Lung (tissue), 11 donors: ENCODE measurements at regions not wholly inside any gene's neighbourhood (a gene's known extent, or its start where the extent isn't known, plus 50 kb on each side); places are given as distances from the start of the nearest gene placed in this dataset.

ENCODE experiments used
- ATAC-seq: fragments of 200-7000 bp; cut with Tn5 transposase; one replicate; pipeline ENCODE4 v1.9.1; 2020; ENCODE audit warnings: moderate number of reproducible peaks; ENCODE audit not compliant: insufficient read depth, low FRiP score
- DNase-seq, 3 donors: peaks; one replicate each; pipeline ENCODE4 v3.0.0-alpha.2; 2013 to 2017
- H3K27ac ChIP-seq, 2 donors: one replicate each; pipeline ENCODE4 v1.5.1; 2013; ENCODE audit warnings: mild to moderate bottlenecking in 2 of 2, moderate library complexity in 2 of 2, control low read depth in 1 of 2, inconsistent platforms in 1 of 2, low read depth in 1 of 2, low read length in 1 of 2
- H3K27me3 ChIP-seq, 3 donors: one replicate each; pipeline ENCODE4 v1.5.1; 2013; ENCODE audit warnings: low read length in 2 of 3; ENCODE audit not compliant: control insufficient read depth in 3 of 3, insufficient read depth in 3 of 3
- H3K36me3 ChIP-seq, 4 donors: one replicate each; pipeline ENCODE4 v1.5.1; 2013; ENCODE audit warnings: low read length in 4 of 4, mild to moderate bottlenecking in 1 of 4, moderate library complexity in 1 of 4; ENCODE audit not compliant: control insufficient read depth in 4 of 4, insufficient read depth in 4 of 4
- H3K4me1 ChIP-seq, 5 donors: one replicate each; pipeline ENCODE4 v1.5.1; 2013; ENCODE audit warnings: low read length in 5 of 5, mild to moderate bottlenecking in 2 of 5, moderate library complexity in 1 of 5; ENCODE audit not compliant: control insufficient read depth in 5 of 5, insufficient read depth in 5 of 5
- H3K4me3 ChIP-seq: one replicate; pipeline ENCODE4 v1.5.1; 2013; ENCODE audit warnings: mild to moderate bottlenecking, control low read depth, moderate library complexity
- H3K9ac ChIP-seq, 2 donors: one replicate each; pipeline ENCODE4 v1.5.1; 2013; ENCODE audit warnings: low read length in 2 of 2, control low read depth in 1 of 2; ENCODE audit not compliant: insufficient read depth in 1 of 2
- H3K9me3 ChIP-seq, 4 donors: one replicate each; pipeline ENCODE4 v1.5.1; 2013; ENCODE audit warnings: low read length in 3 of 4, mild to moderate bottlenecking in 1 of 4, moderate library complexity in 1 of 4; ENCODE audit not compliant: control insufficient read depth in 4 of 4, insufficient read depth in 3 of 4
- WGBS, 2 donors: extraction: QIAGEN DNeasy Blood & Tissue Kit; methylation state at CpG; one replicate each; pipeline ENCODE4 v1.1.7; 2013; 5-methylcytosine and 5-hydroxymethylcytosine counted together
- TF ChIP-seq, protein P1 (sequence below): IDR thresholded peaks from 2 replicates; pipeline ENCODE4 v1.5.1; 2012; ENCODE audit warnings: mild to moderate bottlenecking; ENCODE audit errors: control extremely low read depth, extremely low read depth
- donor health status: control.
- donor health status: control.
- donor health status: Bipolar disorder and iron deficiency.
- donor health status: healthy.
- donor health status: DM: yes; HTN: yes; CAD: no.

DNA sequence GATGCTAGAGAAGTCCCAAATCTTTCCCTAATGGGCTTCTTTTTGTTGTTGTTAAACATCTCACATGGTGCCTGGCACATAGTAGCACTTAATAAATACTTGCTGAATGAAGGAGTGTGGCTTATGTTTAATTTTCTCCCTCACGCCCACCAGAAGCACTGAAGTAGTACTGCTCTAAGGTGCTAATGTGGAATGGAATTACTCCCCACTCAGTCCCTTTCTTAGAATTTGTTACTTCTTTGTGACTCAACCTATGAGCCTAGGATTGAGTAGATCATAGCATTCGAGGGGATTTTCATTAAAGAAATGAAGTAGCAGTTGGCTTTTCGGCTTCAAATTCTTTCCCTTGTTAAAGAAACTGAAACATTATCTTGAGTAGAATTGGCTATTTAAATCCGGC, 192.8 kb downstream of the CLIC5 start:
- peaks cover 0 to 2% (median 0%) of the 10 kb centered on the region in 4 donors for H3K9me3 ChIP-seq

DNA sequence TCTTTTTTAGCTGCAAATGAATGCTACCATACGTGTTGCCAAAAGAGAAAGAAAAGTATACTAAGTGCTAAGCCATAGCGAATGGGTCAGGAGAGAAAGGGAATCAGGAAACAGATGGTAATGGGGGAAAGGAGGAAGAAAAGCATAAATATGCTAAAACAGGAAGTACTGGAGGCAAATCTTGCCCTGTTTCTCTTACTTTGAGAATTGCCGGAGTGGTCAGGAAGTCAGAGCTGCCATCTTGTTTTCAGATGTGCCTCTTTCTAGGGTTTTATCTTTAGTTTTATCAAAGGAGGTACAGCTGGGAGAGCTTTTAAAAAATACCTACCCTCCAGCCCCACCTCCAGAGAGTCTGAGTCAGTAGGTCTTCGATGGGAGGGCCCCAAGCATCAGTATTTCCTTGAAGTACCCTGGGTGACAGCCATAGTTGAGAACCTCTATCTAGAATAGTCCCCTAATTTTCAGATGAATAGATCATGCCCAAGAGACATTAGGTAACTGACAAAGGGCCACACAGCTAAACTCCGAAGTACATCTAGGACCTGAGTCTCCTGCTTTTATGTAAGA, 193.3 kb downstream of the CLIC5 start:
- DNase-seq (no peak), ATAC-seq (no peak)
- H3K36me3 ChIP-seq, result no peaks in the 10 kb centered on the region
- no peaks in the 10 kb centered on the region for H3K27me3 ChIP-seq
- WGBS, 2 donors, result 29 to 61% methylated on average over 5 of the region's 5 CpGs
- no peaks in the 10 kb centered on the region for H3K4me1 ChIP-seq
- H3K9ac ChIP-seq, result no peak overlapping the region
- TF ChIP-seq, protein P1, sequence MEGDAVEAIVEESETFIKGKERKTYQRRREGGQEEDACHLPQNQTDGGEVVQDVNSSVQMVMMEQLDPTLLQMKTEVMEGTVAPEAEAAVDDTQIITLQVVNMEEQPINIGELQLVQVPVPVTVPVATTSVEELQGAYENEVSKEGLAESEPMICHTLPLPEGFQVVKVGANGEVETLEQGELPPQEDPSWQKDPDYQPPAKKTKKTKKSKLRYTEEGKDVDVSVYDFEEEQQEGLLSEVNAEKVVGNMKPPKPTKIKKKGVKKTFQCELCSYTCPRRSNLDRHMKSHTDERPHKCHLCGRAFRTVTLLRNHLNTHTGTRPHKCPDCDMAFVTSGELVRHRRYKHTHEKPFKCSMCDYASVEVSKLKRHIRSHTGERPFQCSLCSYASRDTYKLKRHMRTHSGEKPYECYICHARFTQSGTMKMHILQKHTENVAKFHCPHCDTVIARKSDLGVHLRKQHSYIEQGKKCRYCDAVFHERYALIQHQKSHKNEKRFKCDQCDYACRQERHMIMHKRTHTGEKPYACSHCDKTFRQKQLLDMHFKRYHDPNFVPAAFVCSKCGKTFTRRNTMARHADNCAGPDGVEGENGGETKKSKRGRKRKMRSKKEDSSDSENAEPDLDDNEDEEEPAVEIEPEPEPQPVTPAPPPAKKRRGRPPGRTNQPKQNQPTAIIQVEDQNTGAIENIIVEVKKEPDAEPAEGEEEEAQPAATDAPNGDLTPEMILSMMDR, result no peak
- H3K27ac ChIP-seq, result no peak overlapping the region
- H3K9me3 ChIP-seq, result peaks cover 0 to 2% (median 0%) of the 10 kb centered on the region in 4 donors
- H3K4me3 ChIP-seq, result no peak overlapping the region

More for the DNA sequence above, 192.8 kb downstream of the CLIC5 start:
- Histone ChIP-seq H3K4me3 (no peak overlapping the region), H3K27me3 (no peaks in the 10 kb centered on the region), H3K36me3 (no peaks in the 10 kb centered on the region), H3K9ac (no peak overlapping the region), H3K27ac (no peak overlapping the region), H3K4me1 (no peaks in the 10 kb centered on the region)
- DNase-seq (no peak), ATAC-seq (no peak)
- TF ChIP-seq, protein P1, result no peak
- 88 to 93% methylated on average over 4 of the region's 4 CpGs for WGBS, 2 donors

- H3K9ac ChIP-seq, result no peak overlapping the region
- no peak overlapping the region for H3K4me3 ChIP-seq
- no peak overlapping the region for H3K27ac ChIP-seq
- H3K27me3 ChIP-seq, result peaks cover 0 to 2% (median 0%) of the 10 kb centered on the region in 3 donors
- WGBS, 2 donors, result 86 to 92% methylated on average over 4 of the region's 4 CpGs
- peaks cover 0 to 10% (median 0%) of the 10 kb centered on the region in 5 donors for H3K4me1 ChIP-seq
- H3K9me3 ChIP-seq, result peaks cover 0 to 2% (median 0%) of the 10 kb centered on the region in 4 donors
- no peaks in the 10 kb centered on the region for H3K36me3 ChIP-seq
- TF ChIP-seq, protein P1, result no peak
- ATAC-seq (no peak), DNase-seq (no peak)
These were observed 197.0 kb downstream of the CLIC5 start for GRCh38 chr6:45818655-45819054.
